PC-3 (cell line): ENCODE measurements at regions not wholly inside any gene's neighbourhood (a gene's known extent, or its start where the extent isn't known, plus 50 kb on each side); places are given as distances from the start of the nearest gene placed in this dataset.

Experiments
- ATAC-seq: fragments of 200-7000 bp; cut with Tn5 transposase; 2 replicates; pipeline ENCODE4 v1.9.1; 2020; ENCODE audit warnings: mild to moderate bottlenecking, moderate library complexity
- BruUV-seq: library from RNA; stranded (reverse); fragments of 400-500 nt; replicated peaks from 2 replicates; lab custom pipeline; 2021; lab: Mats Ljungman, UMichigan
- CTCF ChIA-PET: fragments of 300-600 bp; sonication (Branson Sonifier 250); formaldehyde crosslinking; loops from one replicate; lab custom pipeline; 2022; ENCODE audit warnings: antibody characterized with exemption; lab: Charles Lee
- POLR2A ChIA-PET: fragments of 300-600 bp; sonication (Branson Sonifier 250); formaldehyde crosslinking; loops from one replicate; lab custom pipeline; 2022; ENCODE audit warnings: antibody characterized with exemption; ENCODE audit not compliant: unreplicated experiment; lab: Charles Lee
- DNase-seq: peaks from one replicate; pipeline ENCODE4 v3.0.0-alpha.2; 2015
- H2AFZ ChIP-seq: fragments of 300-600 bp; sonication (generic); 2 replicates; pipeline ENCODE4 v1.6.0; 2016; ENCODE audit warnings: antibody characterized with exemption, low read length
- H3F3A ChIP-seq: fragments of 300-600 bp; sonication (generic); one replicate; pipeline ENCODE4 v1.6.0; 2017; ENCODE audit warnings: antibody characterized with exemption, low read length, control low read depth, mild to moderate bottlenecking; ENCODE audit not compliant: unreplicated experiment
- H3K27ac ChIP-seq: fragments of 300-600 bp; sonication (generic); 2 replicates; pipeline ENCODE4 v1.5.1; 2016; ENCODE audit warnings: mild to moderate bottlenecking, low read length
- H3K27me3 ChIP-seq: fragments of 300-600 bp; sonication (generic); 2 replicates; pipeline ENCODE4 v1.6.1; 2016; ENCODE audit warnings: low read length, mixed read lengths
- H3K36me3 ChIP-seq: fragments of 300-600 bp; sonication (generic); 2 replicates; pipeline ENCODE4 v1.6.1; 2016; ENCODE audit warnings: low read depth, mixed run types, low read length, mixed read lengths
- H3K4me1 ChIP-seq: fragments of 300-600 bp; sonication (generic); 2 replicates; pipeline ENCODE4 v1.5.1; 2016; ENCODE audit warnings: low read length; ENCODE audit not compliant: insufficient read depth
- H3K4me2 ChIP-seq: fragments of 300-600 bp; sonication (generic); 2 replicates; pipeline ENCODE4 v1.6.0; 2016; ENCODE audit warnings: low read length
- H3K4me3 ChIP-seq: fragments of 300-600 bp; sonication (generic); 2 replicates; pipeline ENCODE4 v1.5.1; 2016; ENCODE audit warnings: mild to moderate bottlenecking, low read length, mixed read lengths
- H3K79me2 ChIP-seq: fragments of 300-600 bp; sonication (generic); 2 replicates; pipeline ENCODE4 v1.6.1; 2017; ENCODE audit warnings: low read length, mixed read lengths
- H3K9ac ChIP-seq: fragments of 300-600 bp; sonication (generic); 2 replicates; pipeline ENCODE4 v1.6.0; 2016; ENCODE audit warnings: mild to moderate bottlenecking, low read length
- H3K9me2 ChIP-seq: fragments of 300-600 bp; sonication (generic); replicated peaks from 2 replicates; pipeline ENCODE4 v1.6.1; 2016; ENCODE audit warnings: mixed run types, low read length, mixed read lengths
- H3K9me3 ChIP-seq: fragments of 300-600 bp; sonication (generic); 2 replicates; pipeline ENCODE4 v1.6.1; 2016; ENCODE audit warnings: low read length, mixed read lengths
- H4K20me1 ChIP-seq: fragments of 300-600 bp; sonication (generic); 2 replicates; pipeline ENCODE4 v1.6.1; 2016; ENCODE audit warnings: low read length, mixed read lengths
- EZH2 ChIP-seq: fragments of 300-600 bp; sonication (generic); IDR thresholded peaks from one replicate; pipeline ENCODE4 v1.6.1; 2017; ENCODE audit warnings: antibody characterized with exemption, mild to moderate bottlenecking, low read length; ENCODE audit not compliant: unreplicated experiment
- EZH2phosphoT487 ChIP-seq: fragments of 300-600 bp; sonication (generic); IDR thresholded peaks from 2 replicates; pipeline ENCODE4 v1.6.1; 2018; ENCODE audit warnings: mild to moderate bottlenecking, antibody characterized with exemption, low read length, borderline replicate concordance
- intact Hi-C: fragments of 100-400 bp; cut with micrococcal nuclease; formaldehyde crosslinking; loops from 2 replicates; pipeline ENCODE4 v1.9.0; 2023
- TF ChIP-seq, protein P1 (sequence below): fragments of 300-600 bp; sonication (generic); conservative IDR thresholded peaks from 2 replicates; pipeline ENCODE4 v1.5.1; 2017; ENCODE audit warnings: antibody characterized with exemption, low read depth, mild to moderate bottlenecking, low read length

DNA sequence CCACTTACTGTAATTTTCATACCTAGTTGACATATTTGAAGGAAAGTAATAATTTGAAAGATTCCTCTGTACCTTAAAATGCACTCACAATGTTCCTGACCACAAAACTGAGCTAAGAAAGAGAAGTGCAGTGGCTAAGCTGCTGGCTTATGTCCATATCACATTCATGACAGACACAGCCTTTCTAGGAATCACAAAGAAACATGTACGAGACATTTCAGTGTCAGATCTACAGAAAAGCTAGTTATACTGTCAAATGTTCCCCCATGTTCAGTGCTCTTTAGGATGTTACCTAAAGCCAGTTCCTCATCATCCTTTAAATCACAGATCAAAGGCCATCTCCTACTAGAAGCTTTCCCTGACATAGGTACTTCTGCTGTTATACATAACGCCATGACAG, 142.2 kb upstream of the C11orf58 start:
- no peaks in the 10 kb centered on the region for H3K79me2 ChIP-seq

GRCh38 chr11:16591157-16591556, 147.3 kb upstream of the C11orf58 start:
- ChIA-PET POLR2A (no interaction called here), CTCF (no interaction called here)
- no peaks in the 10 kb centered on the region for H3K36me3 ChIP-seq
- no peaks in the 10 kb centered on the region for H3K9me3 ChIP-seq
- H3K4me3 ChIP-seq, result no peak overlapping the region
- BruUV-seq, result no TSS peak
- no peak overlapping the region for H3K4me2 ChIP-seq
- H3K27ac ChIP-seq, result no peak overlapping the region
- intact Hi-C loops, result no loop called here
- no peaks in the 10 kb centered on the region for H4K20me1 ChIP-seq
- 0 out of 2 replicates have a peak, but pooled peaks cover 10% of the 10 kb centered on the region for H3K27me3 ChIP-seq
- no peaks in the 10 kb centered on the region for H3K4me1 ChIP-seq
- TF ChIP-seq EZH2phosphoT487 (no peak), EZH2 (no peak)
- TF ChIP-seq, protein P1, sequence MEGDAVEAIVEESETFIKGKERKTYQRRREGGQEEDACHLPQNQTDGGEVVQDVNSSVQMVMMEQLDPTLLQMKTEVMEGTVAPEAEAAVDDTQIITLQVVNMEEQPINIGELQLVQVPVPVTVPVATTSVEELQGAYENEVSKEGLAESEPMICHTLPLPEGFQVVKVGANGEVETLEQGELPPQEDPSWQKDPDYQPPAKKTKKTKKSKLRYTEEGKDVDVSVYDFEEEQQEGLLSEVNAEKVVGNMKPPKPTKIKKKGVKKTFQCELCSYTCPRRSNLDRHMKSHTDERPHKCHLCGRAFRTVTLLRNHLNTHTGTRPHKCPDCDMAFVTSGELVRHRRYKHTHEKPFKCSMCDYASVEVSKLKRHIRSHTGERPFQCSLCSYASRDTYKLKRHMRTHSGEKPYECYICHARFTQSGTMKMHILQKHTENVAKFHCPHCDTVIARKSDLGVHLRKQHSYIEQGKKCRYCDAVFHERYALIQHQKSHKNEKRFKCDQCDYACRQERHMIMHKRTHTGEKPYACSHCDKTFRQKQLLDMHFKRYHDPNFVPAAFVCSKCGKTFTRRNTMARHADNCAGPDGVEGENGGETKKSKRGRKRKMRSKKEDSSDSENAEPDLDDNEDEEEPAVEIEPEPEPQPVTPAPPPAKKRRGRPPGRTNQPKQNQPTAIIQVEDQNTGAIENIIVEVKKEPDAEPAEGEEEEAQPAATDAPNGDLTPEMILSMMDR, result no peak
- H3K79me2 ChIP-seq, result no peaks in the 10 kb centered on the region
- H2AFZ ChIP-seq, result no peak overlapping the region
- no peak overlapping the region for H3K9ac ChIP-seq
- no peaks in the 10 kb centered on the region for H3F3A ChIP-seq
- ATAC-seq (no peak), DNase-seq (no peak)
- H3K9me2 ChIP-seq, result no peaks in the 10 kb centered on the region

More for the DNA sequence above, 142.2 kb upstream of the C11orf58 start:
- Histone ChIP-seq H3K27me3 (peaks cover 26% of the 10 kb centered on the region), H3K4me3 (no peak overlapping the region), H3K27ac (no peak overlapping the region), H3K4me1 (no peaks in the 10 kb centered on the region), H2AFZ (no peak overlapping the region), H3K36me3 (no peaks in the 10 kb centered on the region), H3K4me2 (no peak overlapping the region), H3F3A (no peaks in the 10 kb centered on the region), H3K9me3 (no peaks in the 10 kb centered on the region), H3K9me2 (no peaks in the 10 kb centered on the region), H4K20me1 (no peaks in the 10 kb centered on the region), H3K9ac (no peak overlapping the region)
- no peak for ATAC-seq
- no TSS peak for BruUV-seq
- no peak for TF ChIP-seq EZH2phosphoT487
- ChIA-PET POLR2A (no interaction called here), CTCF (no interaction called here)
- DNase-seq, result no peak
- intact Hi-C loops, result no loop called here

GRCh38 chr11:16587670-16588069, 150.8 kb upstream of the C11orf58 start:
- no peaks in the 10 kb centered on the region for H3K9me2 ChIP-seq
- H3K9me3 ChIP-seq, result no peaks in the 10 kb centered on the region
- BruUV-seq, result no TSS peak
- intact Hi-C loops, result no loop called here
- no peaks in the 10 kb centered on the region for H3K4me1 ChIP-seq
- CTCF ChIA-PET, result no interaction called here
- H3F3A ChIP-seq, result no peaks in the 10 kb centered on the region
- no peaks in the 10 kb centered on the region for H3K27me3 ChIP-seq
- ATAC-seq (no peak), DNase-seq (no peak)
- H3K4me2 ChIP-seq, result no peak overlapping the region
- no peak overlapping the region for H3K27ac ChIP-seq
- no peak overlapping the region for H2AFZ ChIP-seq
- no peaks in the 10 kb centered on the region for H3K79me2 ChIP-seq
- no peak overlapping the region for H3K9ac ChIP-seq
- TF ChIP-seq EZH2 (no peak), EZH2phosphoT487 (no peak)
- TF ChIP-seq, protein P1, result no peak
- POLR2A ChIA-PET, result no interaction called here
- no peaks in the 10 kb centered on the region for H3K36me3 ChIP-seq
- H4K20me1 ChIP-seq, result no peaks in the 10 kb centered on the region
- no peak overlapping the region for H3K4me3 ChIP-seq
